Activated CD4-positive, CD25-positive, alpha-beta regulatory T cell treated with anti-CD3 and anti-CD28 coated beads, Interleukin-2, amount 50 U/mL, for 72 hours (primary cell): ENCODE measurements at regions not wholly inside any gene's neighbourhood (a gene's known extent, or its start where the extent isn't known, plus 50 kb on each side); places are given as distances from the start of the nearest gene placed in this dataset.
"Not testable (repeated sequence)": the region's sequence is repeated elsewhere in the genome, so short reads cannot be mapped to it uniquely, and the experiment has no call there.

Experiments used
- DNase-seq: peaks from one replicate; pipeline ENCODE4 v3.0.0; 2021

GRCh38 chr14:99011385-99011784 lies 260.6 kb downstream of the BCL11B start:
- DNase-seq, result no peak

DNA sequence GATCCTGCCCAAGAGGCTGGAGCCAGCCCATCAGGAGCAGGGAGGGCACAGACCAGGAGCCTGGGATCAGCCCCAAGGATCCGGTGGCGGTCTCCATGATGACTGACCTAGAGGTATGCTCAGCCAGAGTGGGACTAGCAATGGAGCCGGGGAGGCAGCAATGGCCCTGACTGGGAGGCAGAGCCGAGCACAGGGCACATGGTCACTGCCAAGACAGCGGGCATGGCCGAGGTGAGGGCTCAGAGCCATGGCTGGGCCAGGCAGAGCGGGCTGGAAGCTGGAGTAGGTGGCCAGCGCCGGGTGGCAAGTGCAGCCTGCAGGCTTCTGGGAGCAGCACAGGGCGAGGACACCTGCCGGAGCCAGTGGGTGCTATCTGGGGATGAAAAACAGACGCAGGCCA lies 259.3 kb downstream of the BCL11B start:
- no peak for DNase-seq

DNA sequence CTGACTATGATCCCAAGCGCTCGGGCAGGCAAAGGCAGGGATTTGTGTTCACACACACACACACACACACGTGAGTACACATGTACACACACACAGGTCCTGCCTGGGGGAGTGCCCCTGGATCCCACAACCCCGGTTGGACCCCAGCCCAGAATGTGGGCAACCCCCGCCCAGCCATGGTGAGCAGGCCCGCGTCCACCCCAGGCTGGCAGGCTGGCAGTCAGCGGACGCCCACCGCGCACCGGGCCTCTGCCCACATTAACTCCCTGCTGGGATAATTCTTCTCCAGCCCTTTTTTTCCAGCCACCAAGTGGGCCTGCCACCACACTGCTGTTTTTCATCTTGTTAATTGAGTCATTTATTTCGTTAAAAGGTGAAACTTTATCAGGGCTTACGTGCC lies 256.2 kb downstream of the BCL11B start:
- no peak for DNase-seq

DNA sequence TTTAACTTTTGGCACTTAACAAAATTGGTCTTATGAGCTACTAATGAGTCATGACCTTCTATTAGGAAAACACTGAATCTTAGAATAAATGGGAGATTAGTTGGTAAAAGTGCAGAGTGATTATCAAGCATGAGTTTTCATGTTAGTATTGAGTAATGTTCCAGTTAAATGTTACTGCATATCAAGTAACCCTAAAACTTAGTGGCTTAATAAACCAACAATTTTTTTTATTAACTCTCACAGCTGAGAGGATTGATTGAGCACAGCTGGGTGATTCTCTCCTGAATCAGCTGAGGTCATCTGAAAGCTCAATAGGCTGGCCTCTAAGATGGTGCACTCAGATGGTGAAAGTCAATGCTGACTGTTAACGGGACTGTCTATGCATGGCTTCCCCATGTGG lies 248.6 kb downstream of the BCL11B start:
- no peak for DNase-seq

DNA sequence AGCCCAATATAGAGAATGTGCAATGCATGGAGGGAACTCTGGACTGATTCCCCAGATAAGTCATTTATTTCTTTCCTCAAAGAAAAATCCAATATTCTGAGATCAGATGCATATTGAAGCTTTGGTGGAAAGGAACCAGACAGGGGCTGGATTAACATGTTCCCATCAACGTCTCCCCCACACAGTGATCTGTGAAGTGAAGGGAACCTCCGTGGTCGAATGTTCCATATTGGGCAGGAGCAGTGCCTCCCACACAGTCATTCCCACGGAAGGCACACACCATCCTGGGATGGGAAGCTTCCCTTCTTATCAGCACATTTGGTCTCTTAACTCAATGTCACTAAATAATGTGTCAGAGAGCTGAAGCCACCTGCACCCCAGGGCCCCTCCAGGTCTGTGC lies 247.1 kb downstream of the BCL11B start:
- no peak for DNase-seq

DNA sequence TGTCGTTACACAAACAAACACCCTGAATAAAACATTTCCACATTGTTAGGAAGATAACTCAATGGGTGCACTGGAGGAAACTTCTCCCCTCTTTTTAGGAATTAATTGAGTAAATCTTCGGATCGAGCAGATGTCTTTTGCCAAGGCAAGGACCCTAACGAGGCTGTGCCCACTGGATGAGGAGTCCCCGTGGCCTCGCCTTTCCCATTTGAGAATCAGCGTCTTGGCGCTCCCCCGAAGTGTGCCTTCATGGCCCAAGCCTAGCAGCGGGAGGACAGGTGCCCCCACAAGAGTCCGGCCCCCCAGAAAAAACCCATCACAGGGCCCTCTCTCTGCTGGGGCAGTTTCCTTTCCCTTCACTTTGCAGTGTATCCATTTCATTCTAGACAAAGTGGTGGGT lies 246.6 kb downstream of the BCL11B start:
- DNase-seq, result no peak

GRCh38 chr14:99026471-99026870 lies 245.5 kb downstream of the BCL11B start:
- DNase-seq, result no peak

DNA sequence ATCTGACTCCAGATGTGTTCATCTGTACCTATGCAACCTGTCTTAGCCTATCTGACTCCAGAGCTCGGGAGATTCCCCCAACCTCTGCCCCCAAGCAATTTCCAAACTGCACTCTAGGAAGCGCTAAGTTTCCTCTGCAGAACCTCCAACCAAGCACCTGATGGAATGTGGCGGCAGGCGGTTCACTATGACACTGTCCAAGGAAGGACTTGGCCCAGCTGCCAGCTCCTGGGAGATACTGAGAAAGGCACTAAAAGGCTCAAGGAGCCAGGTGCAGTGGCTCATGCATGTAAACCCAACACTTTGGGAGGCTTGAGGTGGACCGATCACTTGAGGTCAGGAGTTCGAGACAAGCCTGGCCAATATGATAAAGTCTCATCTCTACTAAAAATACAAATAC lies 244.0 kb downstream of the BCL11B start:
- no peak for DNase-seq

DNA sequence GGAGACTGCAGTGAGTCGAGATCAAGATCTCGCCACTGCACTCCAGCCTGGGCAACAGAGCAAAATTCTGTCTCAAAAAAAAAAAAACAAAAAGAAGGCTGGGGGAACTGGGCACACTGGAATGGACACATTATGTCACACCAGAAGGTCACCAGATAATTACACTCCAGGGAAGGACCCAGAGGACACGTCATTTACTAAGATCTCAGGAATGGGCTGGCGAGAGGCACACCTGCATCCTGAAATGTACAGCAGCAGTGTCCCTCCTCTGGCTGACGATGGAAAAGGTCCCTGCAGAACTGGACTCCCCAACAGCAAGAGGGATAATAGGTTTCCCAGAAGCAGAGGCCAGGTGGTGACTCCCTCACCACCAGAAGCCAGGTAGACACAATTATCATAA lies 243.5 kb downstream of the BCL11B start:
- DNase-seq, result no peak

DNA sequence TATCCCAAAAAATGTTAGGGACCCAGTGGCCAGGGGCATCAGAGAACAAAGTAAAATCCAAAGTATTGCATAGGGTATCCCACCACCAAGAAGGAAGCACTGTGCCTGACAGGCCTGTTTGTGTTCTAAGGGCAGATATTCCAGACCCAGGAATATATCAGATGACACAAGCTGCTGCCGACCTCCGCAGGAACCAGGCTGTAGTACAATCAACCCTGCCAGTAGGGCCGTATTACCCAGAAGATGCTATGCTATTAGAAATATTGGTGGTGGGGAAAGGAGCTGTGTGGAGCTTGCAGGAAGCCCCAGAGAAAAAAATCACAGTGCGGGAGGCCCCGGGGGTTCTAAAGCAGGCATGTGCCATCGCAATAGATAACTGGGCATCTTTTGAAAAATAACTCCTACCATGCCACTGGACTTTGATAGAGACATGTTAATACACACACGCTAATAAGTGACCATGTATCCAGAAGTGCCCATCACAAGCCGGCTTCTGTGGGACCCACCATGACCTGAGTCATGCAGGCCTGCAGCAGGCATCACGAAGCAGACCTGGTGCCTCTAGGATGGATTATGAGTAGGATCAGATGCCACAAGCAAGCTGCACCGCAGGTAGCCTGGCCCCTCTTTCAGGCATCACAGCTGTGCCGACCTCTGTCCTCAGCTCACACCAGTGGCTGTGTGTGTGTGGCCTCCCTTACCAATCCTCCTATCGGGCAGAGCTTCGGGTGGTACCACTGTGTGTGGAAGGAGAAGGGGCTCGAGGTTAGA lies 242.7 kb downstream of the BCL11B start:
- DNase-seq, result no peak

DNA sequence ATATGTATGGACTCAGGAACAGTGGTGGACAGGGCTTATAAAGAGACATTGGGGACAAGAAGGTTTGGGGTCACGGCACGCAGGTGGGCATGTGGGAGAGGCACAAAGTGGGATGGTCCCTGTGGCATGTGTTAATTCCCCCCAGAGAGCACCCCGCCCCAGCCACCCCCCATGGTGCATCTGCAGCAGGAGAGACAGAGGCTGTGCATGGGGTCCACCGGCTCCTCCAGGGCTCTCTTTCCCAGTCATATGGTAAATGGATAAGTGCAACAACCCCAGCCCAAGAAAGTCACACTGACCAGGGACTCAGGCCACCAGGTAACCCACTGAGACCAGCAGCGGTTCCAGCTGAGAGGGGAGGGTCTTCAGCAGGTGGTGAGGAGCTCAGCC lies 242.1 kb downstream of the BCL11B start:
- no peak for DNase-seq

GRCh38 chr14:99030454-99030853 lies 241.5 kb downstream of the BCL11B start:
- no peak for DNase-seq

- DNase-seq, result no peak
Observed at GRCh38 chr14:99032759-99033158, 239.2 kb downstream of the BCL11B start.

- no peak for DNase-seq
Observed at GRCh38 chr14:99033951-99034350, 238.0 kb downstream of the BCL11B start.

GRCh38 chr14:99034711-99035171 lies 237.3 kb downstream of the BCL11B start:
- no peak for DNase-seq

GRCh38 chr14:99035268-99035667 lies 236.7 kb downstream of the BCL11B start:
- no peak for DNase-seq

DNA sequence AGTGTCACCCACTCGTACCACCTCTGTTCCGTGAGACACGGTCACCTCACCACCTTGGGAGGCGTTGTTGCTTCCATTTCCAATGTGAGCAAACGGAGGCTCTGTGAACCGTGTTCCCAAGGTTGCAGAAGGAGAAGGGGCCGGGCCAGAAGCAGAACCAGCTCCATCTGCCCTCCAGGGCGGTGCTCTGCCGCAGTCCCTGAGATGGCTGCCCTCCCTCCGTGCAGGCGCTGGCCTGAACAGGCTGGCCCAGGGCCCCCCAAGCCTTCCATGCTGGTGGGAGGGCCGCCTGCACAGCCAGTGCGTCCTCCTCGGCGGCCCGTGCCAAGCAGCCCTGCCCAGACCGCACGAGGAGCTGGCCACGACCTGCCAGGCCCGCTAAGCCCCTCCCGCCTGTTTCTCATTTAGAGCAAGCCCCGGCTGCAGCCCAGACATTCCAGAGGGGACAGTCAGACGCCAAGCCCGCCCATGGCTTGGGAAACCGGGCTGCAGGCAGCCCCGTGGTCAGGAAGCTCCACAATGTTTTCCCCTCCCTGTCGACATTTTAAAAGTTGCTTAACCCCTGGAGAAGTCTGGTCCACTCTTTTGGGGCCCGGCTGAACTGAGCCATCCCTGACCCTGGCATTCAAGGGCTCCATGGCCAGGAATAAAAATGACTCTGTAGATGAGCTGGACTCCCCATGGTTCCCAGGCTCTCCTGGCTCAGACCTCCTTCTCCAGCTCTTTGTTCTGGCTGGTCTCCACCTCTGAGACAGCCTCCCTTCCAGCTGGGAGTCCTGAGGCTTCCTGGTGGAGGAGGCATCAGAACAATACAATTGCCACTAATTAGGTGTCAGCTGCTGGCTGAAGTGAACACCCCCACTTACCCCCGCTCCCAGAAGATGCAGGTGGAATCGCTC lies 236.0 kb downstream of the BCL11B start:
- no peak for DNase-seq

DNA sequence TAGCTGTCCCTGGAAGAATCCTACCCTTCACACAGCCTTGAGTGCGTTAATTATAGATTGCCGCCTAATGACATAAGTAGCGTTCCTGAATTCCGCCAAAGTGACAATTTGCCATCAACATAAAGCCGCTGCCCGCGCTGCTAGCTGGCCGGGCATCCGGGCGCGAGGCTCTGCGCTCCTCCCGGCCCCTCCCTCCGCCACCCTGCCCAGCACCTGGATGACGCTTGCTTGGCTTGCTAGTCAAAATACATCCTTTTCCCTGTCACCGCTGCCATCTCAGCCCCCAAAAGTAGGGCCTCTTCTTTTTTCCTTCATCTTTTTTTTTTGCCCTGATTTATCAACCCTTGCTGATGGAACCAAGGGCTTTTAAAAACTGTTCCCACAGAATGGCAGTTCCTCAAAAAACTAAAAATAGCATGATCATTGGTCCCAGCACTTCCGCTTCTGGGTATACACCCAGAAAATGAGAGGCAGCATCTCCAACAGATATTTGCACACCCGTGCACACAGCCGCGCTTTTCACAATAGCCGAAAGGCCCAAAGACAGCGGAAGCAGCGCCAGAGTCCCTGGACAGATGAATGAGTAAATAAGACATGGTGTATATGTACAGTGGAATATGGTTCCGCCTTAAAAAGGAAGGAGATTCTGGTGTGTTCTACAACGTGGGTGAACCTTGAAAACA lies 235.2 kb downstream of the BCL11B start:
- no peak for DNase-seq

DNA sequence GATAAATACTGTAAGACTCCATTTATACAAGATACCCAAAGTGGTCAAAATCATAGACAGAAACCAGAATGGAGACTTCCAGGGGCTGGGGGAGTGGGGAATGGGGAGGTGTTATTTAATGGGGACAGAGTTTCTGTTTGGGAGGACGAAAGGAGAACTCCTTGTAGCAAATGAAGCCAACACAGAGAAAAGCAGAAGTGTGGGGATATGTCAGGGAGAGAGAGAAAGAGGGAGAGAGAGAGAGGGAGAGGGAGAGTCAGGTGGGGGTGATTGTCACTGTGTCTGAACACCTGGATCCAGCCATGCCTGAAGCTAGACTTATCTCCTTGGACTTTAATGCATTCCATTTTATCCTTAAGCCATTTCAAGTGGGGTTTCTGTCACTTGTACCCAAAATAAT lies 234.7 kb downstream of the BCL11B start:
- DNase-seq, result not testable (repeated sequence)

GRCh38 chr14:99037777-99038430 lies 234.1 kb downstream of the BCL11B start:
- no peak for DNase-seq

DNA sequence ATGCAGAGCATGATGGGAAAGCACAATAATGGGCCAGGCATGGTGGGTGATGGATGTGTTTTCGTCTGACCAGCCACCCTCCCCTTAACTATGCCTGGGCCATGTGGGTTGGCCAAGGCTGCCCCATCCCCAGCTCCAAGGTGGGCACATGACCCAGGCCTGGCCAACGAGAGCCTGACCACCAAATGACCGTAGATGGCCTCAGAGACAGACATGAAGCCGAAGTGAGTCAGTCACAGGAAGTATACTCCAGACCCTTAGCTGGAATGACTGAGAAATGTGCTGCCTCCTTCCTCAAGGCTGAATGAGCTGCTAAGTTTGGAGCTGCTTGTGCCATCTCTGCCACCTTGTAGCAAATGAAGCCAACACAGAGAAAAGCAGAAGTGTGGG lies 233.6 kb downstream of the BCL11B start:
- no peak for DNase-seq

DNA sequence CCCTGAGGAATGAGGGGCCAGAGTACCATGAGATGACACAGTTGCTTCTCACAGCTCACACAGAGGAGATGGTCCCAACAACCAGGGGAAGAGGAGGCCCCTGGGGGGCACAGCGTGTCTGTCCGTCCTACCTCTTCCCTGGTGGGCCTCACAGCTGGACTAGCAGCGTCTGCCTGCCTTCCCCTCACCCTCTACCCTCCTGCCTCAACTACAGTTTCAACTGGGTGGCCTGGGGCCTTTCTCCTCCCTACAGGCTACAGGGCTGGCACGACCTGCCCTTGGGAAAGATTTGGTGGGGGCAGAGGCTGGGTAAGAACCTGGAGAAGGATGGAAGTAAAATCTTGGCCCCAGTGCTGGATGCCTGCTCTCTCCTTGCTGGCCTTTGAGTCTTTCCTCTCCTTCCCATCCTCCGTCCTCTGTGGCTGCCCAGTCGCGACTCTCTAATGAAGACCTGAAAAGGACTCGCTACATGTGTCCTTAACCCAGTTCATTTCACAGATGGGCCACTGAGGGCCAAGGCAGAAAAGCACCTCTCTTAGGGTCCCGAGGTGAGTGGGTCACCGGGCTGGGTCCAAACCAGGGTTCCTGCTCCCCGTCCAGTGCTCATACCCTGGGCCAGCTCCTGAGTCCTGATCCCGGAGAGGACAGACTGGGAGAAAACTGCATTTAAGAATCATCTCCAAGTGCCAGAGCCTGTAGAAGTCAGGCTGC lies 232.5 kb downstream of the BCL11B start:
- DNase-seq, result no peak
